HFFc6 (cell line): ENCODE measurements at regions not wholly inside any gene's neighbourhood (a gene's known extent, or its start where the extent isn't known, plus 50 kb on each side); places are given as distances from the start of the nearest gene placed in this dataset.

ENCODE experiments used
- DNase-seq: peaks from one replicate; pipeline ENCODE4 v3.0.0-alpha.2; 2018
- H3K27ac Mint-ChIP-seq: 2 replicates; pipeline ENCODE4 v1.8.0; 2020; ENCODE audit warnings: mild to moderate bottlenecking, mixed read lengths
- H3K27me3 Mint-ChIP-seq: 2 replicates; pipeline ENCODE4 v1.8.0; 2021; ENCODE audit warnings: mild to moderate bottlenecking, moderate library complexity, mixed read lengths; ENCODE audit not compliant: insufficient read depth
- H3K36me3 Mint-ChIP-seq: 2 replicates; pipeline ENCODE4 v1.8.0; 2021; ENCODE audit warnings: low read depth, mixed read lengths
- H3K4me1 Mint-ChIP-seq: 2 replicates; pipeline ENCODE4 v1.8.0; 2020; ENCODE audit warnings: low read depth, mixed read lengths
- H3K4me3 Mint-ChIP-seq: 2 replicates; pipeline ENCODE4 v1.8.0; 2020; ENCODE audit warnings: mild to moderate bottlenecking, moderate library complexity, mixed read lengths
- H3K9me3 Mint-ChIP-seq: 2 replicates; pipeline ENCODE4 v1.8.0; 2020; ENCODE audit warnings: mild to moderate bottlenecking, mixed read lengths
- TF ChIP-seq, protein P1 (sequence below): fragments of 200-600 bp; sonication (generic); IDR thresholded peaks from 2 replicates; pipeline ENCODE4 v1.5.0; 2021; ENCODE audit warnings: antibody characterized with exemption, mild to moderate bottlenecking

DNA sequence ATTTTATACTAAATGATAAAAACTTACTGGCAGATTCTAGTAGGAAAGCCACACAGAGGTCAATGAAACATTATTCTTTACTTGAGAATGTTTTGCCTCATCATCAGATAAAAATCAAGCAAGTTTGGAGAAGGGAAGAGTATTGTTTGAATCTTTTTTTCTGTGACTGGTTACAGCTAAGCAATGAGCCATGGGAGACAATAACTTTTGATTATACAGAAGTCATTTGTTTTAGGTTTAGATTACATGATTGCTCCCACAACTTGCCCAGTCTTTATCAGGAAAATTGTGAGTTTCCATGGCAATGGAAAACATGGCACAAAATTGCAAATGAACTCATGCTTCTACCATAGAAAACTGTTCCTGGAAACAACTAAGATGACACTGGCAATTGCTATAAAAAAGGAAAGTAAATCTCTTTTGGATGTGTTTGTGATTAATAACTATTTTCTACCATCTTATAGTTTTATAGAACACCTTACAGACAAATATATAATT, 476.8 kb downstream of the MBD2 start:
- Mint-ChIP-seq H3K27ac (no peak overlapping the region), H3K36me3 (no peaks in the 10 kb centered on the region), H3K27me3 (no peaks in the 10 kb centered on the region), H3K9me3 (peaks cover 26% of the 10 kb centered on the region), H3K4me3 (no peak overlapping the region), H3K4me1 (no peaks in the 10 kb centered on the region)
- TF ChIP-seq, protein P1, sequence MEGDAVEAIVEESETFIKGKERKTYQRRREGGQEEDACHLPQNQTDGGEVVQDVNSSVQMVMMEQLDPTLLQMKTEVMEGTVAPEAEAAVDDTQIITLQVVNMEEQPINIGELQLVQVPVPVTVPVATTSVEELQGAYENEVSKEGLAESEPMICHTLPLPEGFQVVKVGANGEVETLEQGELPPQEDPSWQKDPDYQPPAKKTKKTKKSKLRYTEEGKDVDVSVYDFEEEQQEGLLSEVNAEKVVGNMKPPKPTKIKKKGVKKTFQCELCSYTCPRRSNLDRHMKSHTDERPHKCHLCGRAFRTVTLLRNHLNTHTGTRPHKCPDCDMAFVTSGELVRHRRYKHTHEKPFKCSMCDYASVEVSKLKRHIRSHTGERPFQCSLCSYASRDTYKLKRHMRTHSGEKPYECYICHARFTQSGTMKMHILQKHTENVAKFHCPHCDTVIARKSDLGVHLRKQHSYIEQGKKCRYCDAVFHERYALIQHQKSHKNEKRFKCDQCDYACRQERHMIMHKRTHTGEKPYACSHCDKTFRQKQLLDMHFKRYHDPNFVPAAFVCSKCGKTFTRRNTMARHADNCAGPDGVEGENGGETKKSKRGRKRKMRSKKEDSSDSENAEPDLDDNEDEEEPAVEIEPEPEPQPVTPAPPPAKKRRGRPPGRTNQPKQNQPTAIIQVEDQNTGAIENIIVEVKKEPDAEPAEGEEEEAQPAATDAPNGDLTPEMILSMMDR, result no peak
- no peak for DNase-seq

DNA sequence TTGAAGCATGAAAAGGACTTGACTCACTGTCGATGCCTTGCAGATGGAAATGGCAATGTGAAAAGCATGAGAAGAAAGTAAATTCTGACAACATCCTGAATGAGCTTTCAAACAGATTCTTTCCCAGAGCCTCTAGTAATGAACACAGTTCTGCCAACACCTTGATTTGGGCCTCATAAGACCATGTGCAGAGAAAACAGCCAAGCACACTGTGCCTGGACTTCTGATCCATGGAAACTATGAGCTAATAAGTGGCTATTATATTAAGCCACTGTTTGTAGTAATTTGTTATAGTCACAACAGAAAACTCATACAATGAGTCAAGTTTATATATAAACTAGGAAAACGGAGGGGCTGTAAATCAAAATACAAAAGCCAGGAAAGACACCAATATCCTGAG, 477.3 kb downstream of the MBD2 start:
- H3K36me3 Mint-ChIP-seq, result no peaks in the 10 kb centered on the region
- TF ChIP-seq, protein P1, result no peak
- peaks cover 24% of the 10 kb centered on the region for H3K9me3 Mint-ChIP-seq
- no peak for DNase-seq
- no peak overlapping the region for H3K27ac Mint-ChIP-seq
- no peaks in the 10 kb centered on the region for H3K27me3 Mint-ChIP-seq
- no peak overlapping the region for H3K4me3 Mint-ChIP-seq
- H3K4me1 Mint-ChIP-seq, result no peaks in the 10 kb centered on the region

DNA sequence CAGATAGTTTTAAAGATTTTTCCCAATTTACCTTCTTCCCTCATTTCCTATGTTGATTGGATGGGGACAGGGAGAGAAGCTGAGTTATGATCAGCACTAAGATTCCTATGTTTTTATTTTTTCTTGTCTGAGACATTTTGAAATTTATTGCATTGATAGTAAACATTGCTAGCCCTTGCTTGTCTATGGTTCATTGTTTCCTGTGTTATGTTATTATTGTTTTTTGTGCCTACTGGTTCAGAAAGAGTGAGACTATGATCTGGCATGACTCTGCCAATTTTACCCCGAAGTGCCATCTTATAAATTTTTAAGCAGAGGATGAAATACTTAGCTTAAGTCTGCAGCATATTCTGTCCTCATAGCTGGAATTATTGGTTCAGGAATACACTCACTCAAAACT, 478.5 kb downstream of the MBD2 start:
- H3K4me1 Mint-ChIP-seq, result no peaks in the 10 kb centered on the region
- no peaks in the 10 kb centered on the region for H3K36me3 Mint-ChIP-seq
- no peak for DNase-seq
- TF ChIP-seq, protein P1, result no peak
- no peak overlapping the region for H3K4me3 Mint-ChIP-seq
- H3K27me3 Mint-ChIP-seq, result no peaks in the 10 kb centered on the region
- H3K27ac Mint-ChIP-seq, result no peak overlapping the region
- peaks cover 24% of the 10 kb centered on the region for H3K9me3 Mint-ChIP-seq

DNA sequence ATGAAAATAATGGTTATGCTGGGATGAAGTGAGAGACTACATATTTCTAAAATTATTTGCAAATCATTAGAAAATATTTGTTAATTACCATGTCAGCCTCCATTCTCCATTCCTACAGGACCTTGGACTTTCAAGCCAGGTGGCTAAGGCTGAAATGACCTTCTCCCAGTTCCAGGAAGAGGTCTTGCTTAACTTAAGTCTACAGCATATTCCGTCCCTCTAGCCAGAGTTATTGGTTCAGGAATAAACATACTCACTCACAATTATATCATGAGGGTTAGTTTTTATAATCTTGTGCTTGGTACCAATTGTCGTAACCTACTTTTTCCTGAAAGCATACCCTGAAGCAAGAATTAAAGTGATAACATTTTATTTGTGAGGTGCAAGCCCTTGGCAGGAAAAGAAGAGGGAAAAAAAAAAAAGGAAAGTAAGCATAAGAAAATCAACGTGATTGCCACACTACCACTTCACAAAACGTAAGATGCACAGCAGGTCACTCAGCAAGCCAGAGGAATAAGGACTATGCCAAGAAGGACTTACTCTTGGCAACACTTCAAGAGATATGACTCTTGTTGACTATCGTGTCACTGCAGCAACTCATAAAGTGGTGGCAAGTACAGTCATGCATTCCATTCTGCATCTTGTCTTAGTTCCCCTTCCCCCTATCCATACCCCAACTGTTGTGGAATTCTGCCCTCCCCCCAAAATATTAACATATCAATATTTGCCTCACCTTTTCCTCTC, 479.1 kb downstream of the MBD2 start:
- DNase-seq, result no peak

DNA sequence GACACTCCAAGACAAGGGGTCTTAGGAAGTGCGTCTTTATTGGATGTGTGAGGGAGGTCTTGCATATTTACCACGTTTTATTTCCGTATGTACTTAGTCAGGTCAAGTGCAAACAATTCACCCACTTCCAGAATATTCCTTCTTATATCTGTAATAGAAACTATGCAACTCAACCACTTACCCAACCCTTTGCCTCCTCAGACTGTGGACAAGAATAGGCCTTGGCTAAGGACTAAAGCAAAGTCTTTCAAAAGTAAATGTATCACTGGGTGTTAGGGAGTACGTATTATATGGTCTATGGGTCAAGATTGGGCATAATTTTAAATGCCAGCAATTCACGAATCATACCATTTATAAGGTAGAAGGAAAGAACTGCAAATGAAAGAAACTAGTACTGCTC, 484.8 kb downstream of the MBD2 start:
- H3K4me3 Mint-ChIP-seq, result no peak overlapping the region
- H3K27ac Mint-ChIP-seq, result no peak overlapping the region
- no peaks in the 10 kb centered on the region for H3K4me1 Mint-ChIP-seq

More for the DNA sequence above, 479.1 kb downstream of the MBD2 start:
- TF ChIP-seq, protein P1, result no peak
- H3K27me3 Mint-ChIP-seq, result no peaks in the 10 kb centered on the region
- H3K4me1 Mint-ChIP-seq, result no peaks in the 10 kb centered on the region
- H3K9me3 Mint-ChIP-seq, result peaks cover 21% of the 10 kb centered on the region
- no peak overlapping the region for H3K4me3 Mint-ChIP-seq
- H3K27ac Mint-ChIP-seq, result no peak overlapping the region
- H3K36me3 Mint-ChIP-seq, result no peaks in the 10 kb centered on the region

More for the DNA sequence above, 484.8 kb downstream of the MBD2 start:
- Mint-ChIP-seq H3K36me3 (peaks cover 7% of the 10 kb centered on the region; the same call in 1 of the 2 replicates), H3K9me3 (peaks cover 32% of the 10 kb centered on the region), H3K27me3 (no peaks in the 10 kb centered on the region)
- TF ChIP-seq, protein P1, result no peak
- DNase-seq, result no peak
